Esophagus squamous epithelium (tissue), 5 donors: ENCODE measurements at regions not wholly inside any gene's neighbourhood (a gene's known extent, or its start where the extent isn't known, plus 50 kb on each side); places are given as distances from the start of the nearest gene placed in this dataset.
"Not testable (repeated sequence)": the region's sequence is repeated elsewhere in the genome, so short reads cannot be mapped to it uniquely, and the experiment has no call there.

Experiments used
- DNase-seq: peaks from one replicate; lab custom pipeline; 2025; lab: John Stamatoyannopoulos, UW
- H3K27ac ChIP-seq, 4 donors: fragments of 200-600 bp; sonication (generic); one replicate each; pipeline ENCODE4 v1.5.1; 2016 to 2019; ENCODE audit warnings: mild to moderate bottlenecking in 1 of 4
- H3K27me3 ChIP-seq, 4 donors: fragments of 200-600 bp; sonication (generic); 1 replicate in 3 of 4; 2 replicates in 1 of 4; pipeline versions ENCODE4 v1.5.1 to v1.6.0; 2017 to 2021; ENCODE audit warnings: antibody characterized with exemption in 1 of 4
- H3K36me3 ChIP-seq, 3 donors: fragments of 200-600 bp; sonication (generic); one replicate each; pipeline ENCODE4 v1.5.1; 2016 to 2019
- H3K4me1 ChIP-seq, 3 donors: fragments of 200-600 bp; sonication (generic); one replicate each; pipeline ENCODE4 v1.5.1; 2017 to 2019
- H3K4me3 ChIP-seq, 4 donors: fragments of 200-600 bp; sonication (generic); 1 replicate in 3 of 4; 2 replicates in 1 of 4; pipeline ENCODE4 v1.5.1; 2016 to 2019; ENCODE audit warnings: mild to moderate bottlenecking in 2 of 4, moderate library complexity in 1 of 4
- H3K9me3 ChIP-seq, 3 donors: fragments of 200-600 bp; sonication (generic); one replicate each; pipeline ENCODE4 v1.5.1; 2016 to 2019
- CTCF ChIP-seq, 6 experiments: fragments of 450-650 bp in 4 of 6; fragments of 200-600 bp in 2 of 6; sonication (generic) in 2 of 6; IDR thresholded peaks; one replicate each; pipeline ENCODE4 v1.5.1; 2016 to 2019; ENCODE audit warnings: antibody characterized with exemption in 6 of 6, mild to moderate bottlenecking in 4 of 6, moderate library complexity in 4 of 6
- POLR2A ChIP-seq, 4 donors: fragments of 450-650 bp; IDR thresholded peaks; one replicate each; pipeline ENCODE4 v1.6.1; 2017; ENCODE audit warnings: antibody characterized with exemption in 4 of 4, mild to moderate bottlenecking in 4 of 4, moderate library complexity in 3 of 4
- WGBS, 2 donors: methylation state at CpG; one replicate each; pipeline ENCODE4 v1.1.5; 2018; 5-methylcytosine and 5-hydroxymethylcytosine counted together
- intact Hi-C: fragments of 100-400 bp; cut with DNase I; formaldehyde crosslinking; loops from one replicate; pipeline ENCODE4 v1.15.0; 2022
- donor health status: DM: yes; HTN: yes; CAD: no.

- peaks cover 0 to 51% (median 0%) of the 10 kb centered on the region in 4 donors for H3K27me3 ChIP-seq
- DNase-seq: no peak
- TF ChIP-seq POLR2A (IDR thresholded peaks at IDR 0.05): no peak
- TF ChIP-seq CTCF (IDR thresholded peaks at IDR 0.05): no peak
- no peaks in the 10 kb centered on the region for H3K9me3 ChIP-seq
- no peak overlapping the region for H3K4me3 ChIP-seq
- H3K27ac ChIP-seq: no peak overlapping the region
- peaks cover 7 to 51% (median 16%) of the 10 kb centered on the region in 3 donors for H3K4me1 ChIP-seq
- no peaks in the 10 kb centered on the region for H3K36me3 ChIP-seq
- WGBS, 2 donors: 42 to 58% methylated on average over 8 to 14 of the region's 17 CpGs
- intact Hi-C loops: no loop called here
Measured at GRCh38 chr20:56750430-56750829, 121.3 kb downstream of the TFAP2C start.

GRCh38 chr20:56752274-56752673, 123.2 kb downstream of the TFAP2C start:
- no peak for DNase-seq
- Histone ChIP-seq H3K9me3 (no peaks in the 10 kb centered on the region), H3K4me3 (no peak overlapping the region), H3K36me3 (no peaks in the 10 kb centered on the region), H3K4me1 (peaks cover 7 to 51% (median 16%) of the 10 kb centered on the region in 3 donors), H3K27me3 (peaks cover 0 to 68% (median 0%) of the 10 kb centered on the region in 4 donors), H3K27ac (peak overlapping the region; percentile 19 to 67 (median 32))
- WGBS, 2 donors: 21 to 29% methylated on average over 8 of the region's 8 CpGs
- intact Hi-C loops: no loop called here
- TF ChIP-seq CTCF (IDR thresholded peaks at IDR 0.05) (no peak), POLR2A (IDR thresholded peaks at IDR 0.05) (no peak)

GRCh38 chr20:56755201-56755600, 126.1 kb downstream of the TFAP2C start:
- intact Hi-C loops: no loop called here
- peaks cover 6 to 43% (median 11%) of the 10 kb centered on the region in 3 donors for H3K4me1 ChIP-seq
- 34 to 61% methylated on average over 3 of the region's 3 CpGs for WGBS, 2 donors
- peaks cover 0 to 71% (median 0%) of the 10 kb centered on the region in 4 donors for H3K27me3 ChIP-seq
- H3K9me3 ChIP-seq: no peaks in the 10 kb centered on the region
- H3K36me3 ChIP-seq: no peaks in the 10 kb centered on the region
- no peak for DNase-seq
- H3K27ac ChIP-seq: no peak overlapping the region
- TF ChIP-seq POLR2A (IDR thresholded peaks at IDR 0.05) (no peak), CTCF (IDR thresholded peaks at IDR 0.05) (no peak)
- H3K4me3 ChIP-seq: no peak overlapping the region

GRCh38 chr20:56756658-56757057, 127.6 kb downstream of the TFAP2C start:
- DNase-seq, H3K36me3 ChIP-seq, intact Hi-C loops, H3K4me3 ChIP-seq, H3K27ac ChIP-seq, H3K9me3 ChIP-seq: not testable (repeated sequence)
- H3K27me3 ChIP-seq: peaks cover 0 to 56% (median 0%) of the 10 kb centered on the region in 4 donors
- 78 to 88% methylated on average over 5 of the region's 5 CpGs for WGBS, 2 donors
- peaks cover 0 to 33% (median 7%) of the 10 kb centered on the region in 3 donors for H3K4me1 ChIP-seq

- Histone ChIP-seq H3K36me3 (no peaks in the 10 kb centered on the region), H3K4me1 (peaks cover 0 to 27% (median 9%) of the 10 kb centered on the region in 3 donors), H3K27me3 (peaks cover 0 to 43% (median 0%) of the 10 kb centered on the region in 4 donors), H3K4me3 (no peak overlapping the region), H3K27ac (no peak overlapping the region), H3K9me3 (no peaks in the 10 kb centered on the region)
- 40 to 52% methylated on average over 3 of the region's 3 CpGs for WGBS, 2 donors
- DNase-seq: no peak
- intact Hi-C loops: no loop called here
- TF ChIP-seq POLR2A (IDR thresholded peaks at IDR 0.05) (no peak), CTCF (IDR thresholded peaks at IDR 0.05) (no peak)
Measured at GRCh38 chr20:56758706-56759105, 129.6 kb downstream of the TFAP2C start.
